ENCODE measurements at regions not wholly inside any gene's neighbourhood (a gene's known extent, or its start where the extent isn't known, plus 50 kb on each side); places are given as distances from the start of the nearest gene placed in this dataset.
A peak's percentile ranks its signal among the peaks of the same experiment; 100 is the strongest.

DNA sequence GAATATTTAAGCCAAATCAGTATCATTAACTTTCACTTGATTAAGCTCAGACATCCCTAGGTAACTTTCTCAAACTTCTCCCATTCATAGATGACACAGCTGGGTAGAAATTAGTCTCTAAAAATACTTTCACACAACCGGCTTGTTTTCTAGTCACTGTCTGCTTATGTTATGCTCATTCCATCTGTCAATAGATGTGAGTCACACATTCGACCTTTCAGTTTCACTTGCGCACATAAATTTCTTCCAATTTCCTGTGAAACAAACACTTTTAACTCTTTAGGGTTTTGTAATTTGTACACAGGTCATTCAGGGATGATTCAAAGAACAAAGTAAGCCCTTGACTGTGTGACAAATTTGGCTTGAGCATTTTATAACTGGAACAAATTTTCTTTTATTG, 723.0 kb downstream of the KCNA4 start:
- no TSS peak for BruUV-seq (replicated peaks)
- peak overlapping the region; percentile 74 for H3K4me2 ChIP-seq (ENCODE audit: low read length)
- H3K36me3 ChIP-seq (ENCODE audit: low read depth, low read length): no peaks in the 10 kb centered on the region
- ChIA-PET CTCF (no interaction called here), POLR2A (ENCODE audit: unreplicated experiment) (no interaction called here)
- intact Hi-C loops (cut with micrococcal nuclease): no loop called here
- H3K9me2 ChIP-seq (replicated peaks; ENCODE audit: low read length): no peaks in the 10 kb centered on the region
- peaks cover 6% of the 10 kb centered on the region for H3F3A ChIP-seq (ENCODE audit: low read length, unreplicated experiment)
- H3K4me1 ChIP-seq (ENCODE audit: insufficient read depth, low read length): peaks cover 41% of the 10 kb centered on the region
- peak overlapping the region; percentile 25; the same call in 1 of the 2 replicates for H3K9ac ChIP-seq (ENCODE audit: low read length)
- H3K79me2 ChIP-seq (ENCODE audit: low read length): no peaks in the 10 kb centered on the region
- no peaks in the 10 kb centered on the region for H3K27me3 ChIP-seq (ENCODE audit: low read length)
- H4K20me1 ChIP-seq (ENCODE audit: low read length): no peaks in the 10 kb centered on the region
- no peaks in the 10 kb centered on the region for H3K9me3 ChIP-seq (ENCODE audit: low read length)
- H2AFZ ChIP-seq (ENCODE audit: low read length): no peak overlapping the region
- peak overlapping the region; percentile 84 for H3K27ac ChIP-seq (ENCODE audit: low read length)
- peak overlapping the region; percentile 31; the same call in 1 of the 2 replicates for H3K4me3 ChIP-seq (ENCODE audit: low read length)
- DNase-seq (peak; percentile 84), ATAC-seq (peak; percentile 72)
- TF ChIP-seq EZH2phosphoT487 (IDR thresholded peaks at IDR 0.05; ENCODE audit: borderline replicate concordance, low read length) (no peak), EZH2 (IDR thresholded peaks at IDR 0.05; ENCODE audit: low read length, unreplicated experiment) (no peak)
- TF ChIP-seq, protein P1, sequence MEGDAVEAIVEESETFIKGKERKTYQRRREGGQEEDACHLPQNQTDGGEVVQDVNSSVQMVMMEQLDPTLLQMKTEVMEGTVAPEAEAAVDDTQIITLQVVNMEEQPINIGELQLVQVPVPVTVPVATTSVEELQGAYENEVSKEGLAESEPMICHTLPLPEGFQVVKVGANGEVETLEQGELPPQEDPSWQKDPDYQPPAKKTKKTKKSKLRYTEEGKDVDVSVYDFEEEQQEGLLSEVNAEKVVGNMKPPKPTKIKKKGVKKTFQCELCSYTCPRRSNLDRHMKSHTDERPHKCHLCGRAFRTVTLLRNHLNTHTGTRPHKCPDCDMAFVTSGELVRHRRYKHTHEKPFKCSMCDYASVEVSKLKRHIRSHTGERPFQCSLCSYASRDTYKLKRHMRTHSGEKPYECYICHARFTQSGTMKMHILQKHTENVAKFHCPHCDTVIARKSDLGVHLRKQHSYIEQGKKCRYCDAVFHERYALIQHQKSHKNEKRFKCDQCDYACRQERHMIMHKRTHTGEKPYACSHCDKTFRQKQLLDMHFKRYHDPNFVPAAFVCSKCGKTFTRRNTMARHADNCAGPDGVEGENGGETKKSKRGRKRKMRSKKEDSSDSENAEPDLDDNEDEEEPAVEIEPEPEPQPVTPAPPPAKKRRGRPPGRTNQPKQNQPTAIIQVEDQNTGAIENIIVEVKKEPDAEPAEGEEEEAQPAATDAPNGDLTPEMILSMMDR (conservative IDR thresholded peaks at IDR 0.05; ENCODE audit: low read depth, low read length): no peak

DNA sequence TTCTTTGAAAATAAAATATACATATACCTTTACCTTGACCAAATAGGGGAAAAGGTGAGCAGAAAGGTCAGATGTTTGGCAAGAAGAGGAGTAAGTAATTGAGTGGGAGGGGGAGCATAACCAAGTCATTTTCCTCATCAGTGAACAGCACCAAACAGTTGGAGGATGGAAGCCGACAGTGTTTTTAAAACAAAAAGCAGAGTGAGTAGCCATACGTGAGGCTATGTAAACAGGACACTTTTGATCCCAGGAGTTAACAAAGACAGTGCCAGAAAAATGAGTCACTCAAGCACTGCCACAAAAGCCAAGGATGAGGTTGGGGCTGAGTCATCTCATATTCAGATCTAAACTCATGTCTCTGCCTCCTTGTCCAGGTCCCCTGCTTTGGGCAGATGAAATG, 734.7 kb downstream of the KCNA4 start:
- ChIA-PET POLR2A (ENCODE audit: unreplicated experiment) (interaction anchor here (0.7 kb wide), 1 partner anchor 423 kb away, joined by 8 read pairs; no protein-coding TSS in a partner anchor), CTCF (no interaction called here)
- H3K9ac ChIP-seq (ENCODE audit: low read length): no peak overlapping the region
- no peaks in the 10 kb centered on the region for H3K9me3 ChIP-seq (ENCODE audit: low read length)
- H3K27me3 ChIP-seq (ENCODE audit: low read length): no peaks in the 10 kb centered on the region
- peak overlapping the region; percentile 63 for H3K4me2 ChIP-seq (ENCODE audit: low read length)
- H3K79me2 ChIP-seq (ENCODE audit: low read length): no peaks in the 10 kb centered on the region
- H3K27ac ChIP-seq (ENCODE audit: low read length): peak overlapping the region; percentile 57
- H3K9me2 ChIP-seq (replicated peaks; ENCODE audit: low read length): no peaks in the 10 kb centered on the region
- no peak for TF ChIP-seq EZH2phosphoT487 (IDR thresholded peaks at IDR 0.05; ENCODE audit: borderline replicate concordance, low read length)
- TF ChIP-seq, protein P1 (conservative IDR thresholded peaks at IDR 0.05; ENCODE audit: low read depth, low read length): no peak
- no peak for TF ChIP-seq EZH2 (IDR thresholded peaks at IDR 0.05; ENCODE audit: low read length, unreplicated experiment)
- H3K36me3 ChIP-seq (ENCODE audit: low read depth, low read length): no peaks in the 10 kb centered on the region
- no peaks in the 10 kb centered on the region for H4K20me1 ChIP-seq (ENCODE audit: low read length)
- BruUV-seq (replicated peaks): no TSS peak
- intact Hi-C loops (cut with micrococcal nuclease): loop anchor here (1.0 to 5.0 kb wide), 2 partner anchors 14 to 1585 kb away; no protein-coding TSS in a partner anchor
- peaks cover 28% of the 10 kb centered on the region for H3K4me1 ChIP-seq (ENCODE audit: insufficient read depth, low read length)
- DNase-seq (peak; percentile 95), ATAC-seq (peak; percentile 96)
- peak overlapping the region; percentile 15; the same call in 1 of the 2 replicates for H3K4me3 ChIP-seq (ENCODE audit: low read length)
- no peak overlapping the region for H2AFZ ChIP-seq (ENCODE audit: low read length)
- no peaks in the 10 kb centered on the region for H3F3A ChIP-seq (ENCODE audit: low read length, unreplicated experiment)

DNA sequence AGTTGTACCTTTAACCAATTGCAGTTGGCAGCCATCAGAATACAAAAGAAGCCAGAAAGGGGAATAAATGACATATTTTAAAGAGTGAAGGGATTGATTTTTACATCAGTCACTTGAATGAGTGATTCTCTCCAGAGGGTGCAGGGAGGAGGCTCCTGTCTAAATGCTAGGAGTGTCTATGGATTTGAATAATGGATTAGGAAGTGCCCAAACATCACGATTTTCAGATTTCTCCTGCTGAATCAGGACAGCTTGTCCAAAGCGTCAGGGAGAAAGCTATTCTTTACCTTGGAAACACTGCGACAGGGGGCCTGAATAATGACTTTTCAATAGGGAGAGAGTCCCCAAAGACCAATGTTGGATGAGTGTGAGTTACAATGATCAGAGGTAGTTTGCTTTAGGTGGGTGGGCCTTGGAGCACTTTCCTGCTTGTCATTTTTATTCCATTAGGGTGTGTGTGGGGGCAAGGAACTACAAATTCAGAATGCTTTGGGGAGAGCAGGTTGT, 735.5 kb downstream of the KCNA4 start:
- peak overlapping the region; percentile 57 for H3K27ac ChIP-seq (ENCODE audit: low read length)
- no peak for DNase-seq

More for the DNA sequence above, 735.5 kb downstream of the KCNA4 start:
- H3F3A ChIP-seq (ENCODE audit: low read length, unreplicated experiment): no peaks in the 10 kb centered on the region
- H3K4me3 ChIP-seq (ENCODE audit: low read length): no peak overlapping the region
- intact Hi-C loops (cut with micrococcal nuclease): loop anchor here (5.0 kb wide), 1 partner anchor 1584 kb away; no protein-coding TSS in a partner anchor
- TF ChIP-seq EZH2phosphoT487 (IDR thresholded peaks at IDR 0.05; ENCODE audit: borderline replicate concordance, low read length): no peak
- no peak for TF ChIP-seq EZH2 (IDR thresholded peaks at IDR 0.05; ENCODE audit: low read length, unreplicated experiment)
- TF ChIP-seq, protein P1 (conservative IDR thresholded peaks at IDR 0.05; ENCODE audit: low read depth, low read length): no peak
- H3K9ac ChIP-seq (ENCODE audit: low read length): no peak overlapping the region
- ATAC-seq: no peak
- no peaks in the 10 kb centered on the region for H3K36me3 ChIP-seq (ENCODE audit: low read depth, low read length)
- H3K79me2 ChIP-seq (ENCODE audit: low read length): no peaks in the 10 kb centered on the region
- POLR2A ChIA-PET (ENCODE audit: unreplicated experiment): no interaction called here
- no peaks in the 10 kb centered on the region for H4K20me1 ChIP-seq (ENCODE audit: low read length)
- no TSS peak for BruUV-seq (replicated peaks)
- H3K4me2 ChIP-seq (ENCODE audit: low read length): peak overlapping the region; percentile 63
- CTCF ChIA-PET: interaction anchor here (1.0 kb wide), 1 partner anchor 48 kb away, joined by 3 read pairs; no protein-coding TSS in a partner anchor
- peaks cover 28% of the 10 kb centered on the region for H3K4me1 ChIP-seq (ENCODE audit: insufficient read depth, low read length)
- H3K9me3 ChIP-seq (ENCODE audit: low read length): no peaks in the 10 kb centered on the region
- H3K9me2 ChIP-seq (replicated peaks; ENCODE audit: low read length): no peaks in the 10 kb centered on the region
- H2AFZ ChIP-seq (ENCODE audit: low read length): no peak overlapping the region
- H3K27me3 ChIP-seq (ENCODE audit: low read length): no peaks in the 10 kb centered on the region
